ACHN (cell line): ENCODE measurements at regions not wholly inside any gene's neighbourhood (a gene's known extent, or its start where the extent isn't known, plus 50 kb on each side); places are given as distances from the start of the nearest gene placed in this dataset.

Experiments
- DNase-seq: peaks from one replicate; pipeline ENCODE4 v3.0.0-alpha.2; 2015
- in situ Hi-C: cut with HindIII; loops from 2 replicates; pipeline ENCODE4 v1.10.0; 2017; ENCODE audit warnings: low sequenced_read_pairs, low pct_ligation_motif_present, low pct_unique_long_range_greater_than_20kb

GRCh38 chr10:20455774-20456173, 441.3 kb downstream of the NEBL start:
- no peak for DNase-seq
- in situ Hi-C loops: no loop called here

- in situ Hi-C loops: no loop called here
- DNase-seq: no peak
Measured at GRCh38 chr10:20454331-20454730, 442.8 kb downstream of the NEBL start.

- in situ Hi-C loops: no loop called here
- DNase-seq: no peak
Measured at GRCh38 chr10:20446561-20447193, 450.4 kb downstream of the NEBL start.

- no peak for DNase-seq
- in situ Hi-C loops: no loop called here
Measured at GRCh38 chr10:20443094-20443493, 454.0 kb downstream of the NEBL start.

GRCh38 chr10:20429742-20430141, 467.4 kb downstream of the NEBL start:
- in situ Hi-C loops: no loop called here
- no peak for DNase-seq

- in situ Hi-C loops: no loop called here
- no peak for DNase-seq
Measured at GRCh38 chr10:20427821-20428220, 469.3 kb downstream of the NEBL start.

GRCh38 chr10:20418286-20418685, 478.8 kb downstream of the NEBL start:
- no peak for DNase-seq
- in situ Hi-C loops: no loop called here

GRCh38 chr10:20417791-20418190, 479.3 kb downstream of the NEBL start:
- in situ Hi-C loops: no loop called here
- DNase-seq: no peak

GRCh38 chr10:20415684-20416083, 481.4 kb downstream of the NEBL start:
- in situ Hi-C loops: no loop called here
- no peak for DNase-seq

- no peak for DNase-seq
- in situ Hi-C loops: no loop called here
Measured at GRCh38 chr10:20407357-20407756, 489.8 kb downstream of the NEBL start.

- in situ Hi-C loops: no loop called here
- no peak for DNase-seq
Measured at GRCh38 chr10:20406281-20407104, 490.6 kb downstream of the NEBL start.

- in situ Hi-C loops: no loop called here
- DNase-seq: no peak
Measured at GRCh38 chr10:20405761-20406160, 491.4 kb downstream of the NEBL start.

- DNase-seq: no peak
- in situ Hi-C loops: no loop called here
Measured at GRCh38 chr10:20405050-20405449, 492.1 kb downstream of the NEBL start.

- DNase-seq: no peak
- in situ Hi-C loops: no loop called here
Measured at GRCh38 chr10:20399772-20400171, 497.3 kb downstream of the NEBL start.

- in situ Hi-C loops: no loop called here
- no peak for DNase-seq
Measured at GRCh38 chr10:20396701-20397100, 500.4 kb downstream of the NEBL start.

GRCh38 chr10:20396205-20396604, 500.9 kb downstream of the NEBL start:
- DNase-seq: no peak
- in situ Hi-C loops: no loop called here

- in situ Hi-C loops: no loop called here
- no peak for DNase-seq
Measured at GRCh38 chr10:20391629-20392028, 505.5 kb downstream of the NEBL start.

- in situ Hi-C loops: no loop called here
- DNase-seq: no peak
Measured at GRCh38 chr10:20381761-20382160, 515.4 kb downstream of the NEBL start.

GRCh38 chr10:20380401-20380800, 516.7 kb downstream of the NEBL start:
- no peak for DNase-seq
- in situ Hi-C loops: no loop called here

GRCh38 chr10:20372748-20373147, 524.4 kb downstream of the NEBL start:
- in situ Hi-C loops: no loop called here
- no peak for DNase-seq
